GM12892 (cell line): ENCODE measurements at regions not wholly inside any gene's neighbourhood (a gene's known extent, or its start where the extent isn't known, plus 50 kb on each side); places are given as distances from the start of the nearest gene placed in this dataset.

Experiments used
- POLR2A ChIP-seq: IDR thresholded peaks from 2 replicates; pipeline ENCODE4 v1.6.1; 2011; ENCODE audit warnings: low read depth, low read length, control low read depth
- TAF1 ChIP-seq: IDR thresholded peaks from 2 replicates; pipeline ENCODE4 v1.6.1; 2011; ENCODE audit warnings: low read depth, mild to moderate bottlenecking, control low read depth, low read length, borderline replicate concordance

GRCh38 chrX:75625232-75625631 is 102.4 kb upstream of the ZDHHC15 start:
- no peak for TF ChIP-seq TAF1
- TF ChIP-seq POLR2A = no peak
